Activated T-cell treated with anti-CD3 and anti-CD28 coated beads, Interleukin-2, amount 50 U/mL, for 4 hours (primary cell): ENCODE measurements at regions not wholly inside any gene's neighbourhood (a gene's known extent, or its start where the extent isn't known, plus 50 kb on each side); places are given as distances from the start of the nearest gene placed in this dataset.
"Not testable (repeated sequence)": the region's sequence is repeated elsewhere in the genome, so short reads cannot be mapped to it uniquely, and the experiment has no call there.

Experiments used
- ATAC-seq, 2 donors: fragments of 200-7000 bp; cut with Tn5 transposase; one replicate each; pipeline ENCODE4 v1.10.0; 2021
- DNase-seq: peaks from one replicate; pipeline ENCODE4 v3.0.0-alpha.2; 2020
- H3K27me3 Mint-ChIP-seq: one replicate; pipeline ENCODE4 v1.8.0; 2021; ENCODE audit warnings: low read depth, mixed read lengths
- H3K36me3 Mint-ChIP-seq: one replicate; pipeline ENCODE4 v1.8.0; 2022; ENCODE audit warnings: mixed read lengths; ENCODE audit not compliant: insufficient read depth
- H3K4me1 Mint-ChIP-seq: one replicate; pipeline ENCODE4 v1.8.0; 2021; ENCODE audit warnings: low read depth, mixed read lengths
- H3K4me3 Mint-ChIP-seq: one replicate; pipeline ENCODE4 v1.8.0; 2021; ENCODE audit warnings: mild to moderate bottlenecking, moderate library complexity, mixed read lengths
- H3K9me3 Mint-ChIP-seq: one replicate; pipeline ENCODE4 v1.8.0; 2021; ENCODE audit warnings: mixed read lengths

DNA sequence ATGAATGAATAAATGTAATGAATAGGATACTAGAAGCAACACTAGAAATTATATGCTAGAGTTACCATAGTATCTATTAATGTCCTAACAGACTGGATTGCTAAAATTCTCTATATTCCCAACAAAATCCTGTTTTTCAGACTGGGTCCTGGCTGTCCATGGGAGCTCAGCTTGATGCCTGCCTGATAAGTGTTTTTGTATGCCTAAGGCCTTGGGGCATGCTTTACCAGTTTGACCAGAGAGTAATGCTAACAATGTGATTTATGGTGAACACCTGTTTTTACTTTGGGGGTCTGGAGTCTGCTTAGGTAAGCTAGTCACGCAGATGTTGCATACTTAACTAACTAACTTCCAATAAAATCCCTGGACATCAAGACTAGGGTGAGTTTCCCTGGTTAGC, 318.8 kb upstream of the DEPDC1 start:
- Mint-ChIP-seq H3K4me1 (no peaks in the 10 kb centered on the region), H3K4me3 (no peak overlapping the region), H3K9me3 (no peaks in the 10 kb centered on the region), H3K27me3 (no peaks in the 10 kb centered on the region), H3K36me3 (no peaks in the 10 kb centered on the region)
- ATAC-seq (no peak), DNase-seq (no peak)

DNA sequence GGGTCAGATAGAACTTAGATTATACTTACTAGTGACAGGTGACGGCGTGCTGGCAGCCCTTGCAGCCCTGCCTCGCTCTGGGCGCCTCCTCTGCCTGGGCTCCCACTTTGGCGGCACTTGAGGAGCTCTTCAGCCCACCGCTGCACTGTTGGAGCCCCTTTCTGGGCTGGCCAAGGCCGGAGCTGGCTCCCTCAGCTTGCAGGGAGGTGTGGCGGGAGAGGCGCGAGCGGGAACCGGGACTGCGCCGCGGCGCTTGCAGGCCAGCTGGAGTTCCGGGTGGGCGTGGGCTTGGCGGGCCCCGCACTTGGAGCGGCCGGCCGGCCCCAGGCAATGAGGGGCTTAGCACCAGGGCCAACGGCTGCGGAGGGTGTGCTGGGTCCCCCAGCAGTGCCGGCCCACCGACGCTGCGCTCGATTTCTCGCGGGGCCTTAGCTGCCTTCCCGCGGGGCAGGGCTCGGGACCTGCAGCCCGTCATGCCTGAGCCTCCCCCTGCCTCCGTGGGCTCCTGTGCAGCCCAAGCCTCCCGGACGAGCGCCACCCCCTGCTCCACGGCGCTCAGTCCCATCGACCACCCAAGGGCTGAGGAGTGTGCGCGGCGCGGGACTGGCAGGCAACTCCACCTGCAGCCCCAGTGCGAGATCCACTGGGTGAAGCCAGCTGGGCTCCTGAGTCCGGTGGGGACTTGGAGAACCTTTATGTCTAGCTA, 320.8 kb upstream of the DEPDC1 start:
- not testable (repeated sequence) for H3K27me3 Mint-ChIP-seq, H3K9me3 Mint-ChIP-seq, H3K4me1 Mint-ChIP-seq, H3K4me3 Mint-ChIP-seq, DNase-seq, ATAC-seq, H3K36me3 Mint-ChIP-seq

DNA sequence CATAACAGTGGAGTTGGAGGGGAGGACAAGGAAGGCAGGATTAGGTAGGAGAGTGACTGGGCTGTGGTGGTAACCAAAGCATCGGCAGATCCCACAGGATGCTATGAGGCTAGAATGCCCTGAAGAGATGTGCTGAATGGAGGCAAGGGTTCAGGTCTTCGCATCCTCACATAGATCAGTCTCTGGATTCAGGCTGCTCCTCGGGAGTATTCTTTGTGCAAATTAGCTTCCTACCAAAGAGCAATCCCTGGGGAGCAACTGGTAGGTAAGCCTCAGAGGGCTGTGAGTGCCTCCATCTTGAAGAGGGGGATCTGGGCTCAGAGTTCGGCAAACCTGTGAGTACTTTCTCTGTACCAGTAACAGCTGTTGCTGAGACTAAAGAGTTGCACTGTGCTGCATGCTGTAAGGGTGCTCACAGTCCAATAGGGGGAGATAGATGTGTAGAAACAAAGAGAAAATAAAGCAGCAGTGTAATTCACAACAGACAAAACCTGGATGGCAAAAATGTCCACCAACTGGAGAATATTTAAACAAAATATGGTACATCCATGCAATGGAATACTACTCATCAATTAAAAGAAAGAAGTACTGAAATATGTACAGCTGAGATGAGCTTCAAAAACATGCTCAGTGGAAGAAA, 322.4 kb upstream of the DEPDC1 start:
- Mint-ChIP-seq H3K4me3 (no peak overlapping the region), H3K27me3 (no peaks in the 10 kb centered on the region), H3K9me3 (peaks cover 7% of the 10 kb centered on the region), H3K4me1 (no peaks in the 10 kb centered on the region), H3K36me3 (no peaks in the 10 kb centered on the region)
- ATAC-seq (no peak), DNase-seq (no peak)

DNA sequence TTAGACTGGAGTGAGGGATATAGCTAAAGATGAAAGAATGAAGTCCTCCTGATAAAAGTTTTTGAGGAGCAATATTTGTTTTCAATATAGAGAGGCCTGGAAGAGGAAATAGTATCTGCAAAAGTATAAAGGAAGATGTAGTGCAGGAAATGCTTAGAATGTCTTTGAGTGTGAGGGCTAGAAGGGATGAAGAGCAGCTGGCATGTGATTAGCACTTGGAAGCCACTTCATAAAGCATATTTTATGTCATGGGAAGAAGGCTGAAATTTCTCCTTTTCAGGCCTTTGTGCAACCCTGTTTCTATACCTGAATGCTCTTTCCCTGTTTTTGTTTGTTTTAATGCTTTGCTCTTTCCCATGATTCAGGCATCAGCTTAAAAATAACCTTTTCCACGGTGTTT, 323.3 kb upstream of the DEPDC1 start:
- no peaks in the 10 kb centered on the region for H3K27me3 Mint-ChIP-seq
- no peak overlapping the region for H3K4me3 Mint-ChIP-seq
- H3K9me3 Mint-ChIP-seq = peaks cover 7% of the 10 kb centered on the region
- H3K36me3 Mint-ChIP-seq = no peaks in the 10 kb centered on the region
- no peaks in the 10 kb centered on the region for H3K4me1 Mint-ChIP-seq
- ATAC-seq (no peak), DNase-seq (no peak)

DNA sequence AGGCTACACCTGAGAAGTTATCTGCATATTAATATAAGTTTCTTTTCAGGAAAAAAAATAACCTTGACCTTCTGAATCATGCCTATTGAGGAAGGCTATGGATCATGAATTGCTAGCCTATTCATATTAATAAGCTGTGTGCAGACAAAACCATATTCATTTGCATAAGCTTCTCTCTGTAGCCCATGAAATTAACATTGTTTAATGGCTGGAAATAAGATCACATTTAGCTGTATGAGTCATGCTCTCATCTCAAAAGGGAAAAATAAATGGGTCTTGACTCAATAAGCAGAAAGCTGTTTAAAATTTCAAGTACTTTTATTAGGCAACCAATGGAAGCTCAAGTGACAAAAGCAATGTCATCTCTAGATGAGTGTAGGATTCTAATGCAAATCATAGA, 330.0 kb upstream of the DEPDC1 start:
- peaks cover 2% of the 10 kb centered on the region for H3K36me3 Mint-ChIP-seq
- H3K9me3 Mint-ChIP-seq = peaks cover 24% of the 10 kb centered on the region
- no peaks in the 10 kb centered on the region for H3K27me3 Mint-ChIP-seq
- ATAC-seq (no peak), DNase-seq (no peak)
- no peaks in the 10 kb centered on the region for H3K4me1 Mint-ChIP-seq
- H3K4me3 Mint-ChIP-seq = no peak overlapping the region

DNA sequence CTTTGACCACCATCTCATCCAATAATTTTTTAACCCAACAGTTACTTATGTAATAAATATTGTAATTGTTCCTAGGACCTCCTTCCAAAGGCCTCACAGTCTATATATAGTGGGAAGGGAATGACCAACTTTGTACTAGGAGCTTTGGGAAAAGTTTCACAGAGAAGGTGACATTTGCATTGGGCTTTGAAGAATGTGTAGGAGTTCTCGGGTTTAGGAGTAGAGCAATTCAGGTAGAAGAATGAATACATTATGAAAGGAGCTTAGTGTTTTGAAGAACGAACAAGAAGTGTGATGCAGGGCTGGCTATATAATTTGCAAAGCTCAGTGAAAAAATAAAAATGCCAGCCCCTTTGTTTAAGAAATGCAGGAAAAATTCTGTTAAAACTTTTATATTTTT, 330.4 kb upstream of the DEPDC1 start:
- ATAC-seq = no peak
- peaks cover 25% of the 10 kb centered on the region for H3K9me3 Mint-ChIP-seq
- peaks cover 2% of the 10 kb centered on the region for H3K36me3 Mint-ChIP-seq
- H3K4me3 Mint-ChIP-seq = no peak overlapping the region
- H3K4me1 Mint-ChIP-seq = no peaks in the 10 kb centered on the region
- no peaks in the 10 kb centered on the region for H3K27me3 Mint-ChIP-seq
- DNase-seq = no peak

DNA sequence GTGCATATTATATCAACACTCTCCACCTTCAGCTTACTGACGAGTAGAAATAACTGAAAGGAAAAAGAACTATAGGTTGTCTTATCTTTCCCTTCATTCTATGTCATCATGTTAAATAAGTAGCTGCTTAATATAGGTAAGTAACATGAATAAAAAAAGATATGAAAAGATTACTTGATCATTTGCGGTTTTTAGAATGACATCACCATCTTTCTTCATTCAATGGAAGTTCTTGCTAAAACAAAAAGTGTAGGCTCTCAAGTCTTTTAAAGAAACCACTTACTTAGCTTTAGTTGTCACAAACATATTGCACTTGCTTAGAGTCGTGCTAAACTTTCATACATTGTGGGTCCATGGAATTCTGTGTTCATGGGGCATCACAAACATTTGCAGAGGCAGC, 331.1 kb upstream of the DEPDC1 start:
- H3K4me1 Mint-ChIP-seq = no peaks in the 10 kb centered on the region
- ATAC-seq = no peak
- H3K36me3 Mint-ChIP-seq = peaks cover 2% of the 10 kb centered on the region
- H3K4me3 Mint-ChIP-seq = no peak overlapping the region
- H3K9me3 Mint-ChIP-seq = peaks cover 24% of the 10 kb centered on the region
- DNase-seq = no peak
- no peaks in the 10 kb centered on the region for H3K27me3 Mint-ChIP-seq

DNA sequence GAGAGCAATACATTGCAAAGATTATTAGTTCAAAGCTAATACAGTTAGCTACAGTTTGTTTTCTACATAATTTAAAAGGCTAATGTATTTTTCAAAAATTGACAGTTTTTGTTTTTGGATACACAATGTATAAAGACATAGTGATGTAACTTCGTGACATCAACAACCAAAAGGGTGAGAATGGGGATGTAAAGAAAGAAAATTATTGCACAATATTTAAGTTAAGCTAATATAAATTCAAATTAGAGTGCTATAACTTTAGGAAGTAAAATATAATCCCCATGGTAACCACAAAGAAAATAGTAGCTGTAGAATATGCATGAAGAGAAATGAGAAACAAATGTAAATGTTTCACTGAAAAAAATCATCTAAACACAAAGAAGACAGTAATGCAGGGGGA, 334.4 kb upstream of the DEPDC1 start:
- peaks cover 2% of the 10 kb centered on the region for H3K36me3 Mint-ChIP-seq
- no peak for ATAC-seq
- no peak overlapping the region for H3K4me3 Mint-ChIP-seq
- no peaks in the 10 kb centered on the region for H3K27me3 Mint-ChIP-seq
- DNase-seq = no peak
- no peaks in the 10 kb centered on the region for H3K4me1 Mint-ChIP-seq
- H3K9me3 Mint-ChIP-seq = peaks cover 21% of the 10 kb centered on the region

DNA sequence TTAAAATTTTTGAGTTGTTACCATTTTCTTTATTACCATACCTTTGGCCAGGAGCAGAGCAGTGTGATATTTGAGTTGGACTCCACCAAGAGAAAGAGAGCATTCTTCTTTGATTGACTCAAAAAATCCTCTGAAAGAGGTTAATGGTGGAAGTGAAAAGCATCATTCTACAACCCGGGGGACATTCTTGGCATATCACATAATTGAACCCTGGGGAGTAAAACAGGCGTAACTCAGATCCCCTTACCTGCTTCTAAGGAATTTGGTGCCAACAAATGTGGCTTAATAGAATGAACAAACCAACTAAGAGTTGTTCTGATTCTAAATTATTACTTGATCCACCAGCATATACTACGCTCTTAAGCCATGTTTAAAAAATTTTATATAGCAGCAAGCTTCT, 351.1 kb upstream of the DEPDC1 start:
- ATAC-seq (no peak), DNase-seq (no peak)
- Mint-ChIP-seq H3K4me3 (no peak overlapping the region), H3K9me3 (peaks cover 15% of the 10 kb centered on the region), H3K36me3 (no peaks in the 10 kb centered on the region), H3K4me1 (no peaks in the 10 kb centered on the region), H3K27me3 (no peaks in the 10 kb centered on the region)

DNA sequence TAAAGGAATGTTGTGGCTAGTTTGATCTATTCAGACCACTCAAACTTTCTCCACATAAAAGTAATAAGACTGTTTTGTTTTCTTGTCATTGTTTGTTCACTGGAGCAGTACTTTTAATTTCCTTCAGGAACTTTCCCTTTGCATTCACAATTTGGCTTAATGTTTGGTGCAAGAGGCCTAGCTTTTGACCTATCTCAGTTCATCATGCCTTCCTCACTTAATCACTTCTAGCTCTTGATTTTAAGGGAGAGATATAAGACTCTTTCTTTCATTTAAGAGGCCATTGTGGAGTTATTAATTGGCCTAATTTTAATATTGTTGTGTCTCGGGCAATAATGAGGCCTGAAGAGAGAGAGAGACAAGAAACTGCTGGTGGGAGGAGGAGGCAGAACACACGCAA, 371.7 kb upstream of the DEPDC1 start:
- ATAC-seq (no peak), DNase-seq (no peak)
- H3K4me3 Mint-ChIP-seq = no peak overlapping the region
- no peaks in the 10 kb centered on the region for H3K36me3 Mint-ChIP-seq
- no peaks in the 10 kb centered on the region for H3K27me3 Mint-ChIP-seq
- H3K4me1 Mint-ChIP-seq = no peaks in the 10 kb centered on the region
- peaks cover 8% of the 10 kb centered on the region for H3K9me3 Mint-ChIP-seq

DNA sequence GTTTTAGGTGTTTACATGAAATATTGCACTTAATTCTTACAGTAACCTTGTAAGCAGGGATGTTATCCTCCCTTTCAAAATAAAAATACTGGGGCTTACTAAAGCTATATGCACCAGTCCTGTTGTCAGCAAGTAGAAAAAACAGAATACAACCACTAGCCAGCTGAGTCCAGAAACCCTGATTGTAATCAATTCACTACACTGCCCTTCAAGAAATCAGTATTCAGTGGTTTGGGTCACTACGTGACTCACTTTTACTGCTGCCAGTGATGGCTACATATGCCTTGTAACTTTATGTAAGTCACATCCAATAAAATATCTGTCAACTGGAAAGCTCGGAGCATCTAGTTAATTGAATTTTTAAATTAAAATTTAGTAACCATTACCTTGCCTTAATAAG, 376.3 kb upstream of the DEPDC1 start:
- no peak for ATAC-seq

DNA sequence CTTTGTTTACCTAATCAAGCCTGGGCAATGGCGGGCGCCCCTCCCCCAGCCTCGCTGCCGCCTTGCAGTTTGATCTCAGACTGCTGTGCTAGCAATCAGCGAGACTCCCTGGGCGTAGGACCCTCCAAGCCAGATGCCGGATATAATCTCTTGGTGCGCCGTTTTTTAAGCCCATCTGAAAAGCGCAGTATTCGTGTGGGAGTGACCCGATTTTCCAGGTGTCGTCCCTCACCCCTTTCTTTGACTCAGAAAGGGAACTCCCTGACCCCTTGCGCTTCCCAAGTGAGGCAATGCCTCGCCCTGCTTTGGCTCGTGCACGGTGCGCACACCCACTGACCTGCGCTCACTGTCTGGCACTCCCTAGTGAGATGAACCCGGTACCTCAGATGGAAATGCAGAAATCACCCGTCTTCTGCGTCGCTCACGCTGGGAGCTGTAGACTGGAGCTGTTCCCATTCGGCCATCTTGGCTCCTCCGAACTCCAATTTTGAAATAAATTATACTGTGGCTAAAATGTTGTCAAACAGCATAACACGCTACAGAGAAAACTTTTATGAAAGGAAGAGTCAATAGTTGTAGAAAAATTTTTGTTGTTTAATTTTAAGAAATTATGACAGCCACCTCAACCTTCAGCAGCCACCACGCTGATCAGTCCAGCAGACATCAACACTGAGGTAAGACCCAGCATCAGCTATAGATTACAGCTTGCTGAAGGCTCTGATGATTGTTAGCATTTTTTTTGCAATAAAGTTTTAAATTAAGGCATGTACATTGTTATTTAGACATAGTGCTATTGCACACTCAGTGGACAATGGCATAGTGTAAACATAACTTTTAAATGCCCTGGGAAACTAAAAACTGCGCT, 384.7 kb upstream of the DEPDC1 start:
- not testable (repeated sequence) for H3K4me3 Mint-ChIP-seq, H3K27me3 Mint-ChIP-seq, DNase-seq, ATAC-seq, H3K36me3 Mint-ChIP-seq, H3K9me3 Mint-ChIP-seq, H3K4me1 Mint-ChIP-seq

More for the DNA sequence above, 376.3 kb upstream of the DEPDC1 start:
- DNase-seq = no peak
- Mint-ChIP-seq H3K4me1 (no peaks in the 10 kb centered on the region), H3K4me3 (no peak overlapping the region), H3K27me3 (no peaks in the 10 kb centered on the region), H3K9me3 (peaks cover 6% of the 10 kb centered on the region), H3K36me3 (no peaks in the 10 kb centered on the region)

DNA sequence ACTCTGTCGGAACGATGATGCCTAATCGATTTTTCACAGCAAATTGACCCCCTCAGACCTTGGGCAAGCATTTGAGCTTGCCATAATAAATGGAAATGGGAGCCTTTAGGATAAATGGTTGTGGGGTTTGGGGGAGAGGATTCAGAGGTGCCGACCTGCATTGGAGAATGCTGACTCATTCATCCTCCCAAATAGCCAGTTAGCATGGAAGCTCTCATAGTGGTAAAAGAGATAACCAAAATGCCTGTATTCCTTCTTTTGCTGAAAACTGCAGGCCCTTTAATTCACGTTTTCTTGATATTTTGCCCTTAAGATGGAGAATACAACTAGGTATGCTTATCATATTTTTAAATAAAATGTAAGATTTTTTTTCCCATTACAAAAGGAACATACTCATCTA, 392.6 kb upstream of the DEPDC1 start:
- Mint-ChIP-seq H3K27me3 (no peaks in the 10 kb centered on the region), H3K4me3 (no peak overlapping the region), H3K36me3 (no peaks in the 10 kb centered on the region), H3K4me1 (no peaks in the 10 kb centered on the region), H3K9me3 (peaks cover 3% of the 10 kb centered on the region)
- ATAC-seq (no peak), DNase-seq (no peak)

DNA sequence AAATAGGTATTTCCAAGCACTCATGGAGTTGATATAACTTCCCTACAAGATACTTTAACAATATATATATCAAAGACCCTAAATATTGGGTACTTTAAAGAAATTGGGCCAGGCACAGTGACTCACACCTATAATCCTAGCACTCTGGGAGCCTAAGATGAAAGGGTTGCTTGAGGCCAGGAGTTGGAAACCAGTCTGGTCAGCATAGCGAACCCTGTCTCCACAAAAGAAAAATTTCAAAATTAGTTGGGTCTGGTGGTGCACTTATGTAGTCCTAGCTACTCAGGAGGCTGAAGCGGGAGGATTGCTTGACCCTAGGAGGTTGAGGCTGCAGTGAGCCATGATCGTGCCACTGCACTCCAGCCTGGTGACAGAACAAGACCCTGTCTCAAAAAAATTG, 393.9 kb upstream of the DEPDC1 start:
- Mint-ChIP-seq H3K4me1 (no peaks in the 10 kb centered on the region), H3K9me3 (peaks cover 3% of the 10 kb centered on the region), H3K4me3 (no peak overlapping the region), H3K36me3 (no peaks in the 10 kb centered on the region), H3K27me3 (no peaks in the 10 kb centered on the region)
- ATAC-seq (no peak), DNase-seq (no peak)

DNA sequence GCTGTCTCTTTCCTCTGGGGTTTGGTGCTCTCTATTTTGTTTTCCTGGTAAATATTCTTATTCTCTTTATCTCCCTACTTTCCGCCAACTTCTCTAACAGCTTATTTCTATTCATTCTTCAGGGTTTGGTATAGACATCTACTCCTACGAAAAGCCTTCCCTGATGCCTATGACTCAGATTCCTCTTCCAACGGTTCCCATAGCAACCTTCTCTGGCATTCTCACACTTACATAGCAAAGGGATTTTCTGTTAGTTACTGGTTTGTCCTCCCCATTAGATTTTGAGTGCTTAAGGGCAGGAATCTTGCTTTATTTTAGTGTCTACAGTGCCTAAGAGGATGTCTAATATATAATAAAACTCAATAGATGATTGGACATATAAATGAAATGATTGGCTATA, 407.6 kb upstream of the DEPDC1 start:
- H3K4me1 Mint-ChIP-seq = no peaks in the 10 kb centered on the region
- no peak overlapping the region for H3K4me3 Mint-ChIP-seq
- peaks cover 17% of the 10 kb centered on the region for H3K9me3 Mint-ChIP-seq
- ATAC-seq (no peak), DNase-seq (no peak)
- no peaks in the 10 kb centered on the region for H3K36me3 Mint-ChIP-seq
- no peaks in the 10 kb centered on the region for H3K27me3 Mint-ChIP-seq
